HS-5 (cell line): ENCODE measurements at regions not wholly inside any gene's neighbourhood (a gene's known extent, or its start where the extent isn't known, plus 50 kb on each side); places are given as distances from the start of the nearest gene placed in this dataset.

Experiments
- DNase-seq: peaks from one replicate; pipeline ENCODE4 v3.0.0-alpha.2; 2012; ENCODE audit warnings: low read depth

- no peak for DNase-seq
Measured at GRCh38 chr10:104505521-104506042, 135.5 kb upstream of the SORCS3 start.

GRCh38 chr10:104509981-104510380 is 131.1 kb upstream of the SORCS3 start:
- DNase-seq = no peak

- no peak for DNase-seq
Measured at GRCh38 chr10:104510644-104511043, 130.4 kb upstream of the SORCS3 start.

GRCh38 chr10:104512800-104513199 is 128.3 kb upstream of the SORCS3 start:
- no peak for DNase-seq

- DNase-seq = no peak
Measured at GRCh38 chr10:104515678-104516199, 125.4 kb upstream of the SORCS3 start.

- DNase-seq = no peak
Measured at GRCh38 chr10:104516986-104517385, 124.1 kb upstream of the SORCS3 start.

GRCh38 chr10:104517946-104518345 is 123.1 kb upstream of the SORCS3 start:
- no peak for DNase-seq

- no peak for DNase-seq
Measured at GRCh38 chr10:104518891-104519290, 122.2 kb upstream of the SORCS3 start.

GRCh38 chr10:104520653-104521052 is 120.4 kb upstream of the SORCS3 start:
- no peak for DNase-seq

GRCh38 chr10:104521901-104522694 is 119.0 kb upstream of the SORCS3 start:
- DNase-seq = no peak

- no peak for DNase-seq
Measured at GRCh38 chr10:104526188-104526587, 114.9 kb upstream of the SORCS3 start.

GRCh38 chr10:104527013-104527412 is 114.1 kb upstream of the SORCS3 start:
- no peak for DNase-seq

GRCh38 chr10:104540181-104540580 is 100.9 kb upstream of the SORCS3 start:
- DNase-seq = no peak

- no peak for DNase-seq
Measured at GRCh38 chr10:104541820-104542219, 99.3 kb upstream of the SORCS3 start.

GRCh38 chr10:104546336-104546735 is 94.8 kb upstream of the SORCS3 start:
- DNase-seq = no peak

- DNase-seq = no peak
Measured at GRCh38 chr10:104546756-104547155, 94.3 kb upstream of the SORCS3 start.

- no peak for DNase-seq
Measured at GRCh38 chr10:104548090-104548489, 93.0 kb upstream of the SORCS3 start.

GRCh38 chr10:104556831-104557230 is 84.3 kb upstream of the SORCS3 start:
- DNase-seq = no peak

- no peak for DNase-seq
Measured at GRCh38 chr10:104557966-104558365, 83.1 kb upstream of the SORCS3 start.

- DNase-seq = no peak
Measured at GRCh38 chr10:104559935-104560334, 81.2 kb upstream of the SORCS3 start.

- no peak for DNase-seq
Measured at GRCh38 chr10:104563051-104563450, 78.0 kb upstream of the SORCS3 start.

- DNase-seq = no peak
Measured at GRCh38 chr10:104563548-104563947, 77.5 kb upstream of the SORCS3 start.

GRCh38 chr10:104574427-104574826 is 66.7 kb upstream of the SORCS3 start:
- DNase-seq = no peak

GRCh38 chr10:104574838-104575237 is 66.3 kb upstream of the SORCS3 start:
- DNase-seq = no peak
